Sigmoid colon (tissue), 6 donors: ENCODE measurements at regions not wholly inside any gene's neighbourhood (a gene's known extent, or its start where the extent isn't known, plus 50 kb on each side); places are given as distances from the start of the nearest gene placed in this dataset.

ENCODE experiments used
- DNase-seq: peaks from one replicate; pipeline ENCODE4 v3.0.0-alpha.2; 2019
- H3K27ac ChIP-seq, 4 donors: fragments of 200-600 bp; sonication (generic); one replicate each; pipeline ENCODE4 v1.5.1; 2016 to 2019; ENCODE audit warnings: mild to moderate bottlenecking in 1 of 4
- H3K27me3 ChIP-seq, 3 donors: fragments of 200-600 bp; sonication (generic); one replicate each; pipeline ENCODE4 v1.5.1; 2019; ENCODE audit warnings: mild to moderate bottlenecking in 1 of 3
- H3K36me3 ChIP-seq, 4 donors: fragments of 200-600 bp; sonication (generic); one replicate each; pipeline ENCODE4 v1.5.1; 2016 to 2019
- H3K4me1 ChIP-seq, 4 donors: fragments of 200-600 bp; sonication (generic); one replicate each; pipeline ENCODE4 v1.5.1; 2017 to 2019
- H3K4me3 ChIP-seq, 4 donors: fragments of 200-600 bp; sonication (generic); one replicate each; pipeline ENCODE4 v1.5.1; 2017 to 2019; ENCODE audit warnings: mild to moderate bottlenecking in 2 of 4, moderate library complexity in 1 of 4
- H3K9me3 ChIP-seq, 4 donors: fragments of 200-600 bp in 3 of 4; sonication (generic) in 3 of 4; one replicate each; pipeline versions ENCODE4 v1.5.1 to v1.6.1; 2013 to 2019
- CTCF ChIP-seq, 4 experiments: fragments of 450-650 bp in 3 of 4; fragments of 200-600 bp in 1 of 4; IDR thresholded peaks; one replicate each; pipeline ENCODE4 v1.5.1; 2016 to 2019; ENCODE audit warnings: antibody characterized with exemption in 4 of 4, mild to moderate bottlenecking in 3 of 4, moderate library complexity in 2 of 4
- EP300 ChIP-seq, 4 donors: sonication (generic); formaldehyde crosslinking; IDR thresholded peaks; one replicate each; pipeline ENCODE4 v1.6.1; 2017; ENCODE audit warnings: antibody characterized with exemption in 4 of 4
- POLR2A ChIP-seq, 2 donors: fragments of 450-650 bp; IDR thresholded peaks; one replicate each; pipeline ENCODE4 v1.6.1; 2016; ENCODE audit warnings: antibody characterized with exemption in 2 of 2, mild to moderate bottlenecking in 2 of 2, moderate library complexity in 2 of 2
- POLR2AphosphoS5 ChIP-seq, 4 donors: sonication (generic); formaldehyde crosslinking; IDR thresholded peaks; one replicate each; pipeline ENCODE4 v1.6.1; 2017; ENCODE audit warnings: antibody characterized with exemption in 4 of 4
- WGBS, 2 donors: extraction: QIAGEN DNeasy Blood & Tissue Kit; methylation state at CpG; one replicate each; pipeline ENCODE4 v1.1.7; 2013; 5-methylcytosine and 5-hydroxymethylcytosine counted together
- intact Hi-C: fragments of 100-400 bp; cut with DNase I; formaldehyde crosslinking; loops from one replicate; pipeline ENCODE4 v1.15.1; 2023
- donor health status: healthy with polysubstance abuse.
- donor health status: healthy.

GRCh38 chr5:114969482-114969881 lies 200.2 kb downstream of the TRIM36 start:
- Histone ChIP-seq H3K27ac (no peak overlapping the region), H3K4me1 (no peaks in the 10 kb centered on the region), H3K4me3 (no peak overlapping the region), H3K36me3 (no peaks in the 10 kb centered on the region), H3K27me3 (no peaks in the 10 kb centered on the region), H3K9me3 (no peaks in the 10 kb centered on the region)
- TF ChIP-seq EP300 (IDR thresholded peaks at IDR 0.05) (no peak), POLR2AphosphoS5 (IDR thresholded peaks at IDR 0.05) (no peak), CTCF (IDR thresholded peaks at IDR 0.05) (no peak)
- WGBS, 2 donors, result 60 to 81% methylated on average over 1 of the region's 1 CpG
- DNase-seq, result no peak
- intact Hi-C loops, result no loop called here

- 81 to 82% methylated on average over 7 of the region's 7 CpGs for WGBS, 2 donors
- Histone ChIP-seq H3K4me3 (no peak overlapping the region), H3K27ac (no peak overlapping the region), H3K27me3 (no peaks in the 10 kb centered on the region), H3K4me1 (no peaks in the 10 kb centered on the region), H3K36me3 (no peaks in the 10 kb centered on the region), H3K9me3 (no peaks in the 10 kb centered on the region)
- TF ChIP-seq POLR2A (IDR thresholded peaks at IDR 0.05) (no peak), CTCF (IDR thresholded peaks at IDR 0.05) (no peak), EP300 (IDR thresholded peaks at IDR 0.05) (no peak), POLR2AphosphoS5 (IDR thresholded peaks at IDR 0.05) (no peak)
- DNase-seq, result no peak
- intact Hi-C loops, result no loop called here
Measured at GRCh38 chr5:114957384-114957783, 212.3 kb downstream of the TRIM36 start.

- 66 to 80% methylated on average over 2 of the region's 2 CpGs for WGBS, 2 donors
- Histone ChIP-seq H3K9me3 (no peaks in the 10 kb centered on the region), H3K4me3 (no peak overlapping the region), H3K27me3 (no peaks in the 10 kb centered on the region), H3K4me1 (no peaks in the 10 kb centered on the region), H3K36me3 (no peaks in the 10 kb centered on the region), H3K27ac (no peak overlapping the region)
- intact Hi-C loops, result no loop called here
- TF ChIP-seq EP300 (IDR thresholded peaks at IDR 0.05), result no peak
- TF ChIP-seq POLR2AphosphoS5 (IDR thresholded peaks at IDR 0.05), result no peak
- no peak for TF ChIP-seq CTCF (IDR thresholded peaks at IDR 0.05)
- TF ChIP-seq POLR2A (IDR thresholded peaks at IDR 0.05), result no peak
- DNase-seq, result no peak
Measured at GRCh38 chr5:114953565-114953964, 216.1 kb downstream of the TRIM36 start.

- WGBS, 2 donors, result 67 to 85% methylated on average over 5 of the region's 5 CpGs
- TF ChIP-seq POLR2AphosphoS5 (IDR thresholded peaks at IDR 0.05), result no peak
- TF ChIP-seq CTCF (IDR thresholded peaks at IDR 0.05), result no peak
- TF ChIP-seq POLR2A (IDR thresholded peaks at IDR 0.05), result no peak
- TF ChIP-seq EP300 (IDR thresholded peaks at IDR 0.05), result no peak
- intact Hi-C loops, result no loop called here
Measured at GRCh38 chr5:114952876-114953275, 216.8 kb downstream of the TRIM36 start.

GRCh38 chr5:114949756-114950155 lies 220.0 kb downstream of the TRIM36 start:
- H3K4me3 ChIP-seq, result no peak overlapping the region
- no peak for DNase-seq
- H3K4me1 ChIP-seq, result no peaks in the 10 kb centered on the region
- H3K9me3 ChIP-seq, result no peaks in the 10 kb centered on the region
- intact Hi-C loops, result no loop called here
- H3K27me3 ChIP-seq, result no peaks in the 10 kb centered on the region
- H3K27ac ChIP-seq, result no peak overlapping the region
- no peak for TF ChIP-seq CTCF (IDR thresholded peaks at IDR 0.05)
- TF ChIP-seq POLR2AphosphoS5 (IDR thresholded peaks at IDR 0.05), result no peak
- no peak for TF ChIP-seq EP300 (IDR thresholded peaks at IDR 0.05)
- TF ChIP-seq POLR2A (IDR thresholded peaks at IDR 0.05), result no peak
- H3K36me3 ChIP-seq, result no peaks in the 10 kb centered on the region

More at GRCh38 chr5:114952876-114953275, 216.8 kb downstream of the TRIM36 start:
- Histone ChIP-seq H3K9me3 (no peaks in the 10 kb centered on the region), H3K27me3 (no peaks in the 10 kb centered on the region), H3K4me3 (no peak overlapping the region), H3K36me3 (no peaks in the 10 kb centered on the region), H3K27ac (no peak overlapping the region), H3K4me1 (no peaks in the 10 kb centered on the region)
- no peak for DNase-seq
